ENCODE measurements at regions not wholly inside any gene's neighbourhood (a gene's known extent, or its start where the extent isn't known, plus 50 kb on each side); places are given as distances from the start of the nearest gene placed in this dataset.

- no peak overlapping the region for H3K4me2 ChIP-seq (ENCODE audit: low read length)
- H3F3A ChIP-seq (ENCODE audit: insufficient read depth, low read length) = no peaks in the 10 kb centered on the region
- H3K27me3 ChIP-seq (ENCODE audit: insufficient read depth, low read length) = no peaks in the 10 kb centered on the region
- H2AFZ ChIP-seq (ENCODE audit: low read length) = no peak overlapping the region
- H3K9ac ChIP-seq (ENCODE audit: low read length) = no peak overlapping the region
- H3K27ac ChIP-seq (ENCODE audit: low read depth, low read length, poor library complexity, severe bottlenecking) = no peak overlapping the region
- H3K36me3 ChIP-seq (ENCODE audit: insufficient read depth, low read length) = no peaks in the 10 kb centered on the region
- no peak for TF ChIP-seq EZH2 (IDR thresholded peaks at IDR 0.05; ENCODE audit: borderline replicate concordance, low read length)
- TF ChIP-seq, protein P1, sequence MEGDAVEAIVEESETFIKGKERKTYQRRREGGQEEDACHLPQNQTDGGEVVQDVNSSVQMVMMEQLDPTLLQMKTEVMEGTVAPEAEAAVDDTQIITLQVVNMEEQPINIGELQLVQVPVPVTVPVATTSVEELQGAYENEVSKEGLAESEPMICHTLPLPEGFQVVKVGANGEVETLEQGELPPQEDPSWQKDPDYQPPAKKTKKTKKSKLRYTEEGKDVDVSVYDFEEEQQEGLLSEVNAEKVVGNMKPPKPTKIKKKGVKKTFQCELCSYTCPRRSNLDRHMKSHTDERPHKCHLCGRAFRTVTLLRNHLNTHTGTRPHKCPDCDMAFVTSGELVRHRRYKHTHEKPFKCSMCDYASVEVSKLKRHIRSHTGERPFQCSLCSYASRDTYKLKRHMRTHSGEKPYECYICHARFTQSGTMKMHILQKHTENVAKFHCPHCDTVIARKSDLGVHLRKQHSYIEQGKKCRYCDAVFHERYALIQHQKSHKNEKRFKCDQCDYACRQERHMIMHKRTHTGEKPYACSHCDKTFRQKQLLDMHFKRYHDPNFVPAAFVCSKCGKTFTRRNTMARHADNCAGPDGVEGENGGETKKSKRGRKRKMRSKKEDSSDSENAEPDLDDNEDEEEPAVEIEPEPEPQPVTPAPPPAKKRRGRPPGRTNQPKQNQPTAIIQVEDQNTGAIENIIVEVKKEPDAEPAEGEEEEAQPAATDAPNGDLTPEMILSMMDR (IDR thresholded peaks at IDR 0.05; ENCODE audit: low read length) = no peak
- no peaks in the 10 kb centered on the region for H3K9me2 ChIP-seq (ENCODE audit: low read depth, low read length)
- H3K9me3 ChIP-seq (ENCODE audit: low read length) = no peaks in the 10 kb centered on the region
- no peaks in the 10 kb centered on the region for H3K79me2 ChIP-seq (ENCODE audit: insufficient read depth, low read length)
- no peaks in the 10 kb centered on the region for H3K4me1 ChIP-seq (ENCODE audit: insufficient read depth, low read length, severe bottlenecking)
- no peak overlapping the region for H3K4me3 ChIP-seq (ENCODE audit: low read depth, low read length, poor library complexity, severe bottlenecking)
- H4K20me1 ChIP-seq (ENCODE audit: insufficient read depth, low read length) = no peaks in the 10 kb centered on the region
Observed at GRCh38 chr18:54777989-54778388, 50.3 kb upstream of the RAB27B start.
